ENCODE measurements at regions not wholly inside any gene's neighbourhood (a gene's known extent, or its start where the extent isn't known, plus 50 kb on each side); places are given as distances from the start of the nearest gene placed in this dataset.

DNA sequence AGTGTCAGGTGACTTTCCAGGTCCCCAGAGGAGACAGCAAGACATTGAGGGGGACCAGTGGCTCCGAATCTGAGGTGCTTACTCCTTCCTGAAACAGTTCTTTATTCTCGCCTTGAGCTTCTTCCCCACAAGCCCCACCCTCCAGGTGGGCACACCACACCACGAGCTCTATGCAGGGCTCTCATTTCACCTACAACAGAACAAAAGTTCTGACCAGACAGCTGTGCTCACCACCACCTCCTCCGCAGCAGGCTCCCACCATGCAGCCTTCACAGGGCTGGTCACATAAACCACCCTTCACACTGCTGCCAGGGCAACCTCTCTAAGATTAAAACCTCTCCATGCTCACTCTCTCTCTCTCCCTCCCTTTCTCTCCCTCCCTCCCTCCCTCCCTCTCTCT is 384.5 kb upstream of the ARID1B start:
- no peak for FAIRE-seq
- DNase-seq (ENCODE audit: insufficient read length, low spot score), result no peak

GRCh38 chr6:156391977-156392376 is 385.2 kb upstream of the ARID1B start:
- FAIRE-seq (no peak), DNase-seq (ENCODE audit: insufficient read length, low spot score) (no peak)

DNA sequence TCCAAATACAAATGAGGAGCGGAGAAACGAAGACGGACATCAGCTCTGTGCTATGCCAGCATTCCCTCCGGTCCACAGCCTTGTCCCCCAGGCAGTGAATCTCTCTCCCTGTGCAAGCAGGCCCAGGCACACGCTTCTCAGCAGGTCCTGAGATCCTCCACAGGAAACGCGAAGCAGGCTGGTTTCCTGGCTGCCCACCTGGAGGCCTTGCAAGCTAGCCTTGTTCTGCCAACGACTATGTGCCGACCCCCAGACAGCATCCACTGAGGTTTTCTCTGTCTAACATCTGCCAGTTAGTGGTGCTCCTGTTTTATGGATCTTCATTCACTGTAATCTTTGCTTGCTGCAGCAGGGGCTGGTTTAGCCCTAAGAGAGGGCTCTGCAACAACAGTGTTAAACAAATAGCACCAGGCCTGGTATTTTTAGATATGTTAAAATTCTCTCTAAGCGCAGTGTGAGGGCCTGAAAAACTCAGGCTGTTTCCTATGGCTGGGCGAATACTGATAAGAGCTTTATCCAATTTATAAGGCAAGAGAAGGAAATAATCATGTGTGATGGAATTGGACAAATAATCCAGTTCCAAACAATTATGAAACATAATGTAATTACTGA is 386.0 kb upstream of the ARID1B start:
- no peak for FAIRE-seq
- DNase-seq (ENCODE audit: insufficient read length, low spot score), result no peak

DNA sequence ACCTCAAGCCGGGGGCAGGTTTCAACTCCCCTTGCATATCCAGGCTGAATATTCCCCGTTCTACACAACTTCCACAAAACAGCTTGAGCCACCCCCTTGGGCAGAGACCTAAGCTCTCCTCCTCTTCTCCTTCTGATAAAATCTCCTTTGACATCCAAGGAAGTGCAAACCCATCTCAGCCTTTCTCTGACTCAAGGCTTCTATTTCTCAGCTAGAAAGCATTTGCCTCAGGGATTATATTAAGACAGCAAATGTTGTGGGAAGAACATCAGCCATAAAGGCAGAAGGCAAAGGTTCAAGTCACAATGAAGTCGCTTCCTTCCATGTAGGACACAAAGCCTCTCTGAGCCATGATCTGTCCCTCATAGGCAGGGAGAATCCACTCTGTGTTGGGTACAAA is 386.6 kb upstream of the ARID1B start:
- no peak for FAIRE-seq
- DNase-seq (ENCODE audit: insufficient read length, low spot score), result no peak

- no peak for FAIRE-seq
- DNase-seq (ENCODE audit: insufficient read length, low spot score), result no peak
Observed at GRCh38 chr6:156389296-156389695, 387.9 kb upstream of the ARID1B start.

DNA sequence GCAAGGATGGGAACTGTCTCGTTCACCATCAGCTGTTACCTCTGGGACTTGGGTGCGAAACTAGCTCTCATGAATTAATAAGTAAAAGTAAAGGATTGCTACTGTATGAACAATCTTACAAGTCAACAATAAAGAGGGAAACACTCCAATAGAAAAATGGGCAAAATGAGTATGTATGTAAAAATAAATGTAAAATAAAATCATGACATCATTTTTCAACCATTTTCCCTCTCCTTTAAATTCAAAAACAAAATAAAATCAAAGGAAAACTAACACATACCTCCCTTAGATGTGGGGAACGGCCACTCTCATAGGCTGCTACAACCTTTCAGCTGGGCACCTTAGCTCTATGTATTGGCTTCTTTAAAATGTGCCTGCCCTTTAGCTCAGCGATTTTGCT is 389.7 kb upstream of the ARID1B start:
- FAIRE-seq, result no peak

GRCh38 chr6:156383059-156383458 is 394.1 kb upstream of the ARID1B start:
- no peak for FAIRE-seq
- no peak for DNase-seq (ENCODE audit: insufficient read length, low spot score)

More for the DNA sequence above, 389.7 kb upstream of the ARID1B start:
- no peak for DNase-seq (ENCODE audit: insufficient read length, low spot score)

DNA sequence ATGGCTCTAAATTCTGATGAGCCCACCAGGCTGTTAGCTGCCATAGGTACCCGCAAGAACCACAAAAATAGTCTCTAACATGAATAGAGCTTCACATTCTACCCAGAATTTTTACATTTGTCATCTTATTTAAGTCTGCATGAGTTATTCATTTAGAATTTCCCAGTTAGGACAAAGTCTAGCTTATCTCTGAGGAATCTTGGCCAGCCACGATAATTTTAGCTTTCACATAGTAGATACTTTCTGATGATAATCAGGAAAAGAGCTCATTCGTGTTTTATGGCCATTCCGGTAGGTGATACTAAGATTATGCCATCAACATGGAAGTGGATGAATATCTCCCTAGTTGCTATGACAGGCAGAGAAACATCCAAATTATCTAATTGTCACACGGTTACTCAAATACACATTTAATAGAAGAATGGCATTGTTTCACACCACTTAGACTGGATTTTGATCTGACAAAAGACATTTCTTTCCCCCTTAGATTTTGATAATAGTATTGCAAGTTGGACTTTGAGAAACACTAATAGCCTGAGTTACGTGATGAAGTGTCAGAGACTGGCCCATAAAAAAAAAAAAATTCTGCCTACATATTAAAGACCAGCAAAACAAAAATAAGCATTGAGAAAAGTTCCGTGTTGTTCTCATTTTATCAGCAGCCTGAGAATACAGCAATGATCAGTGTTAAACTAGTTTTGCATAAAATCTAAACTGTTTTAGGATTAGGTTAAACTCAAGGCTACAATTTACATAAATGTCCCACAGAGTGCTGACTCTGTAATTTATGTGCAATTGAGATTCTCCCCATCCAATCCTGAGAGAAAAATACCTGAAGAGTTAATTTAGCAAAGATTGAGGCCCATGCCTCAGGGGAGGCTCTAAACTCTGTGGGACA is 397.5 kb upstream of the ARID1B start:
- DNase-seq (ENCODE audit: insufficient read length, low spot score), result no peak
- FAIRE-seq, result no peak

DNA sequence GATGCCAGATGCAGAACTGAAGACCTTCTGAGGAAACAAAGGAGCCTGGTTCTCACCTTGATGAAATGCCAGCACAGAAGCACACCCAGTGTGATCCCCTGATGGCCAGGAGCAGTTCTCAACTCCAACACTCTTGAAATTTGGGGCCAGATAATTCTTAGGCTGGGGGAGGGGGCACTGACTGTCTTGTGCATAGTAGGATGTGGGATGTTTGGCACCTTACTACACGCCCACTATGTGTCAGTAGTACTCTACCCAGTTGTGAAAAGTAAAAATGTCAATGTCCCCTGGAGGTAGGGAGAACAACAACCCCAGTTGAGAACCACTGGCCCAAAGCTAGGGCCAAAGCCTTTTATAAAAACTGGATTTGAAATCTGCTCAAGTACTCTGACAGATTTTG is 398.3 kb upstream of the ARID1B start:
- no peak for FAIRE-seq
- DNase-seq (ENCODE audit: insufficient read length, low spot score), result no peak

DNA sequence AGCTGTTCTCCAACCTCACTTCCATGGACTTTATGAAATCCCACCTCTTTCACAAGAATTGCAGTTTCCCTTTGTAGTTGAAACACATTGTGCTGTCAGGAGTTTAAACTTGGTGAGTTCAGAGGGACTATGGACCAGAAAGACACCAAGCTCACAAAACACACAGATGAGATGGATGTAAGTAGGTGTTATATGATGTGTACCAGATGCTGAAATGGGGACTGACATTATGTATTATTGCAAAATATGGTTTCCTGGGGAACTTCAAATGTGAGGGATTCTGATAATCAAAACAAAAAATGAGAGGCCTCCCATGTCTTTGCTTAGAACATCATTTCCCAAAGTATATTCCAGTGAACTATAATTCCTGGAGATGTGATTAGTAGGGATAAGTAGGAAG is 401.1 kb upstream of the ARID1B start:
- FAIRE-seq, result no peak

GRCh38 chr6:156359912-156360311 is 417.3 kb upstream of the ARID1B start:
- FAIRE-seq (no peak), DNase-seq (ENCODE audit: insufficient read length, low spot score) (no peak)

More for the DNA sequence above, 401.1 kb upstream of the ARID1B start:
- DNase-seq (ENCODE audit: insufficient read length, low spot score), result no peak

GRCh38 chr6:156352861-156353260 is 424.3 kb upstream of the ARID1B start:
- FAIRE-seq, result no peak
- no peak for DNase-seq (ENCODE audit: insufficient read length, low spot score)

DNA sequence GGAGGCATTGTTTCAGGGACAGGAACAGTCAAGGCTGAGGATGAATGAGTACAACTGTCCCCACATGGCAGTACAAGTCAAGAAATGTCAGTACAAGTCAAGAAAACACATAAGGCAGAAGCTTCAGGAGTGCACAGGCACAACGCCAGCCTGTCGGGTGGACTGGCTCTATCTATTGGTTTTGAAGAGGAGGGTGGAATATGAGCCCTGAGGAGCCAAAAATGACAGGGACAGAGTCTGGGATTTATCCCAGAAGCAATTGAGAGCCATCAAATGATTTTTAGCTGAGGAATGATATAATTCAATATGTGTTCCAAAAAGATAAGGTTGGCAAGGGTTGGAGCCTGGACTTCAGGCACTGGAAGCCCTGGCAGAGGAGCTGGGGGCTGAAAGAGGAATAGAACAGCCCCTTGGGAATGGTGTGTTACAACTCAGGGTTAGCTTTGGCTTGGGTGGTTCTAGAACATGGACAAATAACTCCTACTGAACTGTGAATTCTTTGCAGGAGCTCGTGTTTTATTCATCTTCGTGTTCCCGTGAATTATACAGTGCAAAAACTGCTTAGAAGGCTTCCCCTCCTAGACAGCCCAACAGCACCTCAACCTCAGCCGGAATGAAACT is 425.7 kb upstream of the ARID1B start:
- FAIRE-seq, result no peak

GRCh38 chr6:156350337-156350736 is 426.8 kb upstream of the ARID1B start:
- DNase-seq (ENCODE audit: insufficient read length, low spot score) (no peak), FAIRE-seq (no peak)

More for the DNA sequence above, 425.7 kb upstream of the ARID1B start:
- DNase-seq (ENCODE audit: insufficient read length, low spot score), result no peak

- DNase-seq (ENCODE audit: insufficient read length, low spot score) (no peak), FAIRE-seq (no peak)
Observed at GRCh38 chr6:156348849-156349248, 428.3 kb upstream of the ARID1B start.

DNA sequence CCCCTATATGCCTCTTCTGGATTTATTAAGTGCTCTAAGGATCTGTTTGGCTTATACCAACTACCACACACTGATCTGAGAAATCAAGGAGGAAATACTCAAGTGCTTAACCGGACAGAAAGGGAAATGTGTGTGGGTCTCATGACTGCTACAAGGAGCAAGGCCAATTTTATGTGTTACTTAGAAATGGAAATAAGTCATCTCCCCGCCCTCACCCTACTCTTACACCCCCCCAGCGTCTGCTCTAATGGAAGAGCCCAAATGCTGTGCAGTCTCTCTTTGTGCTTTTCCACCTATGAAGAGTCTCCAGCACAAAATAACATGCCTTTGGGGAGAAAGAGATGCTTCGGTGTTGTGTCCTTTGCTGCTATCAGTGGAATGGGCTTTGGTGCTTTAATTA is 428.8 kb upstream of the ARID1B start:
- FAIRE-seq (no peak), DNase-seq (ENCODE audit: insufficient read length, low spot score) (no peak)

DNA sequence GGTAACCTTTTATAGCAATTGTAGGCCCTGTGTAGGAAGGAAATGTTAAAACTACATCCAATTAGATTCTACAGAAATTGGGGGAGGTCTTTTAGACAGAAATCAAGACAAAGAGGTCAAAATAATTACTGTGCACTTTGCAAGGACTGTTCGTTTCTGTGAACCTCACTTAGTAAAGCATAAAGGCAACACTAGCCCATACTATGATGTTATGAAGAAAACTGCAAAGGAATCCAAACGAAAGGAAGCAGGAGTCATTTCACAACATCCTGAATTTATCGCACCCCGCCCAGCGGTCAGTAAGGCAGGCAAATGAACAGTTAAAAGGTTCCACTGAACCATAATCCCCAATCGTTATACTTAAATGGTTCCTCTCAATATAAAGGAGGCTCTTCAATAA is 429.5 kb upstream of the ARID1B start:
- DNase-seq (ENCODE audit: insufficient read length, low spot score) (no peak), FAIRE-seq (no peak)

DNA sequence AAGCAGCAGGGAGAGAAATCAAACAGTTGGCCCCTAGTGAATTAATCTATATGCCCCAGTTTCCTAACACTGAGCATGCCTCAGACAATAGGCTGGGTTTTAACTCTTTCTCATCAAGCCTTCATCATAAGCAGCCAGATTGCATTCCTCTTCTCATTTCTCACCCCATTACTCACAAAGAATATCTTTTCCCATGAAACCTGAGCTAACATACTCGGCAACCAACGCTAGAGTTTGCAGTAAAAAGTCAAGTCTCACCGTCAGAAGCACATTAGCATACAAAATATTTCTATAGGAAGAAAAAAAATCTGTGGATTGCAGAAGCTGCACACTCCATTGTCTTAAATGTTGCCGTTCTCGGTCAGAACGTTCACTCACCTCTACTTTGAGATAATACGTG is 429.9 kb upstream of the ARID1B start:
- no peak for FAIRE-seq
- DNase-seq (ENCODE audit: insufficient read length, low spot score), result no peak

DNA sequence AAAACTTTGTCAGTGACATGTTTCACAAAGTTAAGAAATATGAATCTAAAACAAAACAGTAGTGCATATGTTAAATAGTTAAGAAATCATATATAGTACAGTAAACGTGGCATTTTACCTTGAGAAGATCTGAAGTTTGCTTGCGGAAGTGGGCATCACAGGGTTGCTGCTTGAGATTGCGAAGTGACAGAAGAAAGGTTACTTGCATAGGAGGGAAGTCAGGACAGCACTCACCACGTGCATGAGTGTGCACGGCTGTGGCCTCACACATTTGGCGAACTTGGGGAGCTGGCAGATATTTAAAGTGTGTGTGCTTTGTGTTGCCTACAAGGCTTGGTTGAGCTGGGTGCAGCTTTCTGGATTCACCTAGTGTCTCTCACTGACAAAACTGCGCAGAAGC is 431.5 kb upstream of the ARID1B start:
- no peak for DNase-seq (ENCODE audit: insufficient read length, low spot score)
- FAIRE-seq, result no peak

GRCh38 chr6:156344491-156344890 is 432.7 kb upstream of the ARID1B start:
- DNase-seq (ENCODE audit: insufficient read length, low spot score) (no peak), FAIRE-seq (no peak)

- DNase-seq (ENCODE audit: insufficient read length, low spot score) (no peak), FAIRE-seq (no peak)
Observed at GRCh38 chr6:156337801-156338200, 439.4 kb upstream of the ARID1B start.

GRCh38 chr6:156336733-156337132 is 440.4 kb upstream of the ARID1B start:
- no peak for FAIRE-seq
- DNase-seq (ENCODE audit: insufficient read length, low spot score), result no peak
